Mesendoderm (in vitro differentiated cells): ENCODE measurements at regions not wholly inside any gene's neighbourhood (a gene's known extent, or its start where the extent isn't known, plus 50 kb on each side); places are given as distances from the start of the nearest gene placed in this dataset.
"Not testable (repeated sequence)": the region's sequence is repeated elsewhere in the genome, so short reads cannot be mapped to it uniquely, and the experiment has no call there.

Source experiments
- DNase-seq: peaks from one replicate; pipeline ENCODE4 v3.0.0; 2013
- H2AK5ac ChIP-seq: 2 replicates; pipeline ENCODE4 v1.6.1; 2013; ENCODE audit warnings: low read length, inconsistent platforms
- H2BK120ac ChIP-seq: 2 replicates; pipeline ENCODE4 v1.6.1; 2013; ENCODE audit warnings: low read depth, mild to moderate bottlenecking, low read length, moderate library complexity, mixed read lengths
- H2BK15ac ChIP-seq: replicated peaks from 2 replicates; pipeline ENCODE4 v1.6.1; 2013; ENCODE audit warnings: low read depth, mild to moderate bottlenecking, moderate library complexity
- H2BK5ac ChIP-seq: 2 replicates; pipeline ENCODE4 v1.6.1; 2013; ENCODE audit warnings: low read length, inconsistent platforms
- H3K18ac ChIP-seq: 2 replicates; pipeline ENCODE4 v1.6.1; 2013; ENCODE audit warnings: mild to moderate bottlenecking, low read length, mixed read lengths
- H3K23ac ChIP-seq: one replicate; pipeline ENCODE4 v1.6.1; 2013; ENCODE audit warnings: low read length
- H3K27ac ChIP-seq: 2 replicates; pipeline ENCODE4 v1.5.1; 2013; ENCODE audit warnings: low read depth, mild to moderate bottlenecking, inconsistent platforms, low read length, moderate library complexity
- H3K27me3 ChIP-seq: 2 replicates; pipeline ENCODE4 v1.6.1; 2013; ENCODE audit warnings: low read length, control low read depth, mild to moderate bottlenecking, inconsistent platforms; ENCODE audit not compliant: insufficient read depth, poor library complexity
- H3K36me3 ChIP-seq: 2 replicates; pipeline ENCODE4 v1.6.1; 2013; ENCODE audit warnings: low read length, inconsistent platforms; ENCODE audit not compliant: control insufficient read depth, insufficient read depth
- H3K4ac ChIP-seq: one replicate; pipeline ENCODE4 v1.6.1; 2013; ENCODE audit warnings: low read depth, mild to moderate bottlenecking, low read length, moderate library complexity
- H3K4me1 ChIP-seq: 2 replicates; pipeline ENCODE4 v1.6.1; 2013; ENCODE audit warnings: low read depth, low read length, inconsistent platforms; ENCODE audit not compliant: control insufficient read depth
- H3K4me2 ChIP-seq: 2 replicates; pipeline ENCODE4 v1.6.1; 2013; ENCODE audit warnings: low read length
- H3K4me3 ChIP-seq: 2 replicates; pipeline ENCODE4 v1.5.1; 2013; ENCODE audit warnings: mild to moderate bottlenecking, low read length
- H3K56ac ChIP-seq: one replicate; pipeline ENCODE4 v1.6.1; 2013; ENCODE audit warnings: low read length
- H3K79me1 ChIP-seq: 2 replicates; pipeline ENCODE4 v1.6.1; 2013; ENCODE audit warnings: low read length, inconsistent platforms
- H3K79me2 ChIP-seq: 2 replicates; pipeline ENCODE4 v1.6.1; 2013; ENCODE audit warnings: mild to moderate bottlenecking, low read length; ENCODE audit not compliant: control insufficient read depth, insufficient read depth
- H3K9ac ChIP-seq: 2 replicates; pipeline ENCODE4 v1.6.1; 2013; ENCODE audit warnings: low read length, inconsistent platforms
- H4K5ac ChIP-seq: one replicate; pipeline ENCODE4 v1.6.1; 2013; ENCODE audit warnings: low read length
- H4K8ac ChIP-seq: one replicate; pipeline ENCODE4 v1.6.1; 2013; ENCODE audit warnings: low read depth, mild to moderate bottlenecking, control low read depth, low read length, moderate library complexity
- WGBS: extraction: QIAGEN DNeasy Blood & Tissue Kit; methylation state at CpG from one replicate; pipeline ENCODE4 v1.1.7; 2013; ENCODE audit warnings: low lambda C conversion rate, missing lambda C conversion rate; ENCODE audit not compliant: insufficient coverage; ENCODE audit errors: extremely low coverage; 5-methylcytosine and 5-hydroxymethylcytosine counted together

DNA sequence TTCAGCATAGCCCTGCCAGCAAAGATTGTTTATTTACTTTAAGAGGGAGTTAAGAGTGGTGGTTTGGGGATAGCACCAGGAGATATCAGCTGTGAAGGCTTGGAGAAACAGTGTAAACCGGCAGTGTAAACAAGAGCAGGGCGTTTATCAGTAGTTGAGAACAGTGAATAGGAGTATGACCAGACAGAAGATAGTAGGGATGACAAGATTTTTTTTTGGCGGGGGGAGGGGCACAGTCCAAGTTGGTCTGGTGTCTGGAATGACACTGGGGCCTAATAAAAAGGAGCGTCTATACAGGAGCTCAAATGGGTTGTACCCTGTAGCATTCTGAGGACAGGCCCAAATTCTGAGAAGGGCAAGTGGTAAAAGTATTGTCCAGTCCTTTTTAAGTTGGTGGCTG lies 433.4 kb upstream of the NDST3 start:
- not testable (repeated sequence) for H3K4me3 ChIP-seq, H3K4me2 ChIP-seq, H4K5ac ChIP-seq, H3K9ac ChIP-seq, H3K79me1 ChIP-seq, H4K8ac ChIP-seq, H2AK5ac ChIP-seq, H3K23ac ChIP-seq, H3K27me3 ChIP-seq, H3K79me2 ChIP-seq, H3K4me1 ChIP-seq, H3K36me3 ChIP-seq, H2BK15ac ChIP-seq
- peak; percentile 78 for DNase-seq
- no CpG with 5 or more reads among the region's 4 CpGs for WGBS
- Histone ChIP-seq H2BK5ac (peak overlapping the region; percentile 63), H3K4ac (peak overlapping the region; percentile 79), H3K27ac (peak overlapping the region; percentile 86), H3K18ac (peak overlapping the region; percentile 90), H3K56ac (peak overlapping the region; percentile 10), H2BK120ac (peak overlapping the region; percentile 78)

DNA sequence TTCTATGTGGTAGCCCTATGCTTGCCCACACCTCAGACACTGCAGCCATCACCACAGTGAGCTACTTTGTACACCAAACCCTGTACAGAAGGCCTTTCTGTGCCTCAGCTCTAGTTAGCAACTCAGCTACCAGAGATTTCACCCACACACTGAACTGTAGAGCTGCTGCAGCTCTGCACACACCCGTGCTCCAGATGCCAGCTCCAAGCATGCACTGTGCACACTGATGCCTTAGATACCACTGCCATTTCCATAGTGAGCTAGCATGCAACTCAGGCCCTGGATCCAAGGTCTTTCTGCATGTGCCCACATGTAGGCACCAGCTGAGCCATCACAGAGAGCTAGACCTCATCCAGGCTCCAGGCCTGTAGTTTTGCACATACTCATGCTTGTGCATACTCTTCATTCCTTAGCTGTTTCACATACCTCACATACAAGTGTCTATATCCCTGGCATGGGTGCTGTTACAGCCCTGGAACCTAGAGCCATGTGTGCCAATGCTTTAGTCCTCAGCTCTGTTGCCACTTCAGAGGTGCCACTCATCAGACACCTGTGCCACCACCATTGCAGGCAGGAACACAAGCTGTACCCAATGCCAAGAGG lies 423.5 kb upstream of the NDST3 start:
- Histone ChIP-seq H4K8ac (no peak overlapping the region), H4K5ac (no peak overlapping the region), H3K27ac (no peak overlapping the region), H3K9ac (no peak overlapping the region), H3K4me3 (no peak overlapping the region), H3K4me1 (no peaks in the 10 kb centered on the region), H3K4ac (no peak overlapping the region), H2BK15ac (no peak overlapping the region), H3K36me3 (no peaks in the 10 kb centered on the region), H3K23ac (no peak overlapping the region), H2BK5ac (no peak overlapping the region), H3K4me2 (no peak overlapping the region), H3K18ac (no peak overlapping the region), H2BK120ac (no peak overlapping the region), H3K79me2 (no peaks in the 10 kb centered on the region), H3K79me1 (no peaks in the 10 kb centered on the region), H3K27me3 (no peaks in the 10 kb centered on the region), H3K56ac (no peak overlapping the region), H2AK5ac (no peak overlapping the region)
- DNase-seq: peak; percentile 58
- WGBS: no CpG with 5 or more reads among the region's 1 CpG

DNA sequence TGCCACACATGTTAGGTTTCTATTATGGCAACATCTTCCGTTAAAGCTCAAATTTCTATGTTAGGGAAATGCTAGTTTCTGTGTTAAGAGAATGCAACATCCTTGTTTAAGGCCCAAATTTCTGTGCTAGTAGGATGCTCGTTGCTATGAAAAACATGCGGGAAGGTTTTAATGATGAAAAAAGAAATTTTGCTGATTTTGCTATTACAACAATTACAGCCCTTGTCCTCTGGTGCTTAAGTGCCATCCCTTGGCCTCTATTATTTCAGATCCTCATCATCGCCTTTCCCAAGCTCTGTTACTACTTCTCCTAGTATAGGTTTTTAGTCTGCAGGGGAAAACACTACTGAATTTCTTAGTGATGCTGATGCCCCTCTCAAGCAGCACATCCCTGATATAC lies 412.6 kb upstream of the NDST3 start:
- H2BK5ac ChIP-seq: no peak overlapping the region
- H3K36me3 ChIP-seq: no peaks in the 10 kb centered on the region
- no peaks in the 10 kb centered on the region for H3K27me3 ChIP-seq
- no peak overlapping the region for H3K56ac ChIP-seq
- H3K18ac ChIP-seq: no peak overlapping the region
- no peak overlapping the region for H3K4me3 ChIP-seq
- H4K8ac ChIP-seq: peak overlapping the region; percentile 56
- no peak overlapping the region for H3K27ac ChIP-seq
- DNase-seq: no peak
- WGBS: no CpG with 5 or more reads among the region's 4 CpGs
- H3K4ac ChIP-seq: no peak overlapping the region
- no peak overlapping the region for H4K5ac ChIP-seq
- no peaks in the 10 kb centered on the region for H3K79me2 ChIP-seq
- no peak overlapping the region for H2BK15ac ChIP-seq
- H2AK5ac ChIP-seq: no peak overlapping the region
- no peak overlapping the region for H2BK120ac ChIP-seq
- H3K9ac ChIP-seq: no peak overlapping the region
- no peak overlapping the region for H3K4me2 ChIP-seq
- no peaks in the 10 kb centered on the region for H3K79me1 ChIP-seq
- H3K23ac ChIP-seq: no peak overlapping the region
- no peaks in the 10 kb centered on the region for H3K4me1 ChIP-seq

DNA sequence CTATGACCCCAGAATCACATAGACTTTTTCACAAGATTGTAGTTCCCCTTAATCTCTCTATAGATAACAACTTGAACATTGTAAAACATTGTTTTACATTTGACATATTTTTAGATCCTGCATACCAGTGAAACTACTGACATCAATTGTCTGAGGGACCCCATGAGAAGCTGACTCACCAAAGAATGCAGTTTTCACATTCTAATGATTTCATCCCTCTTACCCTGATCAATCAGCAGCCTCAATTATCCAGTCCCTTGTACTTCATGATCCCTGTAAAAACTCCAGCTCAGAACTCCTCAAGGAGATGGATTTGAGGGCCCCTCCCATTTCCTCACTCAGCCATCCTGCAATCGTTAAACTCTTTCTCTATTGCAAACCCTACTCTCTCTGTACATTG lies 411.0 kb upstream of the NDST3 start:
- H2AK5ac ChIP-seq: no peak overlapping the region
- no peak overlapping the region for H3K4me2 ChIP-seq

DNA sequence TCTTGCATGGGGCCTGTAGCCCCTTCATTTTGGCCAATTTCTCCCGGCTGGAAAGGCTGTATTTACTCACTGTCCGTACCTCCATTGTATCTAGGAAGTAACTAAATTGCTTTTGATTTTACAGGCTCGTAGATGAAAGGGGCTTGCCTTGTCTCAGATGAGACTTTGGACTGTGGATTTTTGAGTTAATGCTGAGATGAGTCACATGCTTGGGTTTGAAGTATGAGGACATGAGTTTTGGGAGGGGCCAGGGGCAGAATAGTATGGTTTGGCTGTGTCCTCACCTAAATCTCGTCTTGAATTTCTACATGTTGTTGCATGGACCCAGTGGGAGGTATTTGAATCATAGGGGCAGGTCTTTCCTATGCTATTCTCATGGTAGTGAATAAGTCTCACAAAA lies 407.6 kb upstream of the NDST3 start:
- Histone ChIP-seq H3K4me1 (no peaks in the 10 kb centered on the region), H3K27ac (no peak overlapping the region), H3K9ac (no peak overlapping the region), H3K23ac (no peak overlapping the region), H2BK15ac (no peak overlapping the region), H3K79me2 (no peaks in the 10 kb centered on the region), H3K4me3 (no peak overlapping the region), H3K4ac (no peak overlapping the region), H3K18ac (no peak overlapping the region), H3K27me3 (no peaks in the 10 kb centered on the region), H3K79me1 (no peaks in the 10 kb centered on the region), H3K4me2 (no peak overlapping the region), H2AK5ac (no peak overlapping the region), H2BK5ac (no peak overlapping the region), H4K5ac (no peak overlapping the region), H3K36me3 (no peaks in the 10 kb centered on the region), H4K8ac (no peak overlapping the region), H3K56ac (no peak overlapping the region), H2BK120ac (no peak overlapping the region)
- no CpG with 5 or more reads among the region's 4 CpGs for WGBS
- DNase-seq: no peak

More for the DNA sequence above, 411.0 kb upstream of the NDST3 start:
- H3K36me3 ChIP-seq: no peaks in the 10 kb centered on the region
- no peak overlapping the region for H3K4me3 ChIP-seq
- H3K23ac ChIP-seq: no peak overlapping the region
- peak; percentile 25 for DNase-seq
- H3K27ac ChIP-seq: no peak overlapping the region
- no peak overlapping the region for H2BK15ac ChIP-seq
- H3K27me3 ChIP-seq: no peaks in the 10 kb centered on the region
- H3K4me1 ChIP-seq: no peaks in the 10 kb centered on the region
- H3K79me1 ChIP-seq: no peaks in the 10 kb centered on the region
- H2BK5ac ChIP-seq: no peak overlapping the region
- H2BK120ac ChIP-seq: no peak overlapping the region
- H4K8ac ChIP-seq: no peak overlapping the region
- H3K18ac ChIP-seq: no peak overlapping the region
- H4K5ac ChIP-seq: no peak overlapping the region
- H3K56ac ChIP-seq: no peak overlapping the region
- no CpG with 5 or more reads among the region's 1 CpG for WGBS
- no peak overlapping the region for H3K9ac ChIP-seq
- no peaks in the 10 kb centered on the region for H3K79me2 ChIP-seq
- no peak overlapping the region for H3K4ac ChIP-seq

DNA sequence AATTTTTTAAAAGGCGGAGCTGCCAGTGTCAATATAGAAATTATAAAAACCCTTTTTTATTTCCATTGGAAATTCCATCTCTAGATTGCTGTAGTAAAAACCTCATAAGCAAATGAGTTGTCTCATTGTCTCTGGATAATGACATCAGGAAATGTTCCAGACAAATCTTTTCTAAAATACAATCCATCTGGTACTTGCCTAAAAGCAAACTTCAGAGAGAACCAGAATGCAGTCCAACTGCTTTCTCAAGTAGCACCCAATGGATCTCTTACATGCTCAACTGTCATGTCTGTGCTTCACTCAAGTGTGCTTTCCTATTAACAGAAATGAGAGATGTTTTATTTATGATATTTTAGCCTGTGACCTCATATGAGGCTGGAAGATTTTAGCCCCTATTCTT lies 399.6 kb upstream of the NDST3 start:
- WGBS: no CpG with 5 or more reads among the region's 1 CpG
- H2AK5ac ChIP-seq: no peak overlapping the region
- no peak overlapping the region for H3K4me2 ChIP-seq
- H3K56ac ChIP-seq: no peak overlapping the region
- no peak overlapping the region for H3K18ac ChIP-seq
- H3K79me2 ChIP-seq: no peaks in the 10 kb centered on the region
- no peaks in the 10 kb centered on the region for H3K4me1 ChIP-seq
- H3K23ac ChIP-seq: no peak overlapping the region
- H2BK5ac ChIP-seq: no peak overlapping the region
- H3K9ac ChIP-seq: no peak overlapping the region
- H3K4ac ChIP-seq: no peak overlapping the region
- no peak overlapping the region for H2BK15ac ChIP-seq
- H3K27me3 ChIP-seq: no peaks in the 10 kb centered on the region
- no peak overlapping the region for H2BK120ac ChIP-seq
- H3K27ac ChIP-seq: no peak overlapping the region
- no peak overlapping the region for H4K8ac ChIP-seq
- no peak overlapping the region for H4K5ac ChIP-seq
- no peaks in the 10 kb centered on the region for H3K36me3 ChIP-seq
- no peak overlapping the region for H3K4me3 ChIP-seq
- no peak for DNase-seq
- H3K79me1 ChIP-seq: no peaks in the 10 kb centered on the region
